ENCODE measurements at regions not wholly inside any gene's neighbourhood (a gene's known extent, or its start where the extent isn't known, plus 50 kb on each side); places are given as distances from the start of the nearest gene placed in this dataset.

DNA sequence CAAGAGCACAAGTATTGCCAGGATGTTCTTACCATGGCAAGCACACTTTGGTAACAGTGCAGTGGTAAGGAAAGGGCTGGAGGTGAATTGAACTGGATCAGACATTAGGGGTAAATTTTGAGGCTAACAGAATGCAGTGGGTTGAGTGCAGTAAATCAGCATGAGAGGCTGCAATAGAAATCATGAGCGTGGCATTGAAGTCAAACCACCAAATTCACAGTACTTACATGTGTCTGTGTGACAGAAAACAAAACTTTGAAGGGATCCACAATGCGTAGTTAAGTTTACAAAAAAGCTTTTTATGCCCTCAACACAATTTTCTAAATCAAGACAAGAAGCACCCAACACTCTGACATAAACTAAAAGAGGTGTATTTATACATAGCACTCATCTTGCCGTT lies 428.0 kb upstream of the ARHGEF26 start:
- no peak overlapping the region for H3K27ac Mint-ChIP-seq
- H3K4me1 Mint-ChIP-seq (ENCODE audit: low read depth), result no peaks in the 10 kb centered on the region
- no peak for DNase-seq
- peaks cover 11% of the 10 kb centered on the region; the same call in 1 of the 2 replicates for H3K9me3 Mint-ChIP-seq
- no peak overlapping the region for H3K4me3 Mint-ChIP-seq
- H3K27me3 Mint-ChIP-seq (ENCODE audit: insufficient read depth), result no peaks in the 10 kb centered on the region
- TF ChIP-seq, protein P1, sequence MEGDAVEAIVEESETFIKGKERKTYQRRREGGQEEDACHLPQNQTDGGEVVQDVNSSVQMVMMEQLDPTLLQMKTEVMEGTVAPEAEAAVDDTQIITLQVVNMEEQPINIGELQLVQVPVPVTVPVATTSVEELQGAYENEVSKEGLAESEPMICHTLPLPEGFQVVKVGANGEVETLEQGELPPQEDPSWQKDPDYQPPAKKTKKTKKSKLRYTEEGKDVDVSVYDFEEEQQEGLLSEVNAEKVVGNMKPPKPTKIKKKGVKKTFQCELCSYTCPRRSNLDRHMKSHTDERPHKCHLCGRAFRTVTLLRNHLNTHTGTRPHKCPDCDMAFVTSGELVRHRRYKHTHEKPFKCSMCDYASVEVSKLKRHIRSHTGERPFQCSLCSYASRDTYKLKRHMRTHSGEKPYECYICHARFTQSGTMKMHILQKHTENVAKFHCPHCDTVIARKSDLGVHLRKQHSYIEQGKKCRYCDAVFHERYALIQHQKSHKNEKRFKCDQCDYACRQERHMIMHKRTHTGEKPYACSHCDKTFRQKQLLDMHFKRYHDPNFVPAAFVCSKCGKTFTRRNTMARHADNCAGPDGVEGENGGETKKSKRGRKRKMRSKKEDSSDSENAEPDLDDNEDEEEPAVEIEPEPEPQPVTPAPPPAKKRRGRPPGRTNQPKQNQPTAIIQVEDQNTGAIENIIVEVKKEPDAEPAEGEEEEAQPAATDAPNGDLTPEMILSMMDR (IDR thresholded peaks at IDR 0.05), result no peak
- H3K36me3 Mint-ChIP-seq (ENCODE audit: low read depth), result no peaks in the 10 kb centered on the region

DNA sequence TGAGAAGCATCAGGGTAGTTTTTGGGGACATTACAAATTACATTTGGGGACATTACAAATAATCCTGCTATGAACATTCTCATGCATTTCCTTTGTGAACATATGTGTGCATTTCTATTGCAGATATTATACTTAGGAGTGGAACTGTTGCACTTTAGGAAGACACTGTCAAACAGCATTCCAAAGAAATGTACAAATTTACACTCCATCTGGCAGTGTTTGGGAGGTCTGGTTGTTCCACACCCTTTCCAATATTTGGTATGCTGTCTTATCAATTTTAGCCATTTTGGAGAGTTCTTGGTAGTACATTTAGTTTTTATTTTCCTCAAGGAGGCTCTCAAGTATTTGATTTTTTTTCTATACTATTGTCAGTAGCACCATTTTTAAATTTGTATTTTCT lies 419.1 kb upstream of the ARHGEF26 start:
- Mint-ChIP-seq H3K36me3 (ENCODE audit: low read depth) (no peaks in the 10 kb centered on the region), H3K4me1 (ENCODE audit: low read depth) (no peaks in the 10 kb centered on the region), H3K4me3 (no peak overlapping the region), H3K27me3 (ENCODE audit: insufficient read depth) (no peaks in the 10 kb centered on the region), H3K27ac (no peak overlapping the region), H3K9me3 (peaks cover 28% of the 10 kb centered on the region)
- no peak for DNase-seq
- TF ChIP-seq, protein P1 (IDR thresholded peaks at IDR 0.05), result no peak

DNA sequence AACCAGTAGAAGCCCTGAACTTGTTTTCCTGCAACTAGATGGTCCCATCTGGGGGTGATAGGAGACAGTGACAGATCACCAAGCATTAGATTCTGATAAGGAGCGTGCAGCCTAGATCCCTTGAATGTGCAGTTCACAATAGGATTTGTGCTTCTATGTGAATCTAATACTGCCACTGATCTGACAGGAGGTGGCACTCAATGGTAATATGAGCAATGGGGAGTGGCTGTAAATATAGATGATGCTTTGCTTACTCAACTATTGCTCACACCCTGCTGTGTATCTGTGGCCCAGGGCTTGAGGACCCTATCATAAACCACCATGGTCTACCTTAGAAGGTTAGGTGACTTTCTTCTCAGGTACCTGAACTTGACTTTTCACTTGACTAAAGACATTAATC lies 417.1 kb upstream of the ARHGEF26 start:
- Mint-ChIP-seq H3K4me3 (no peak overlapping the region), H3K27me3 (ENCODE audit: insufficient read depth) (no peaks in the 10 kb centered on the region), H3K27ac (no peak overlapping the region), H3K4me1 (ENCODE audit: low read depth) (no peaks in the 10 kb centered on the region), H3K9me3 (peaks cover 24% of the 10 kb centered on the region), H3K36me3 (ENCODE audit: low read depth) (no peaks in the 10 kb centered on the region)
- DNase-seq, result no peak
- TF ChIP-seq, protein P1 (IDR thresholded peaks at IDR 0.05), result no peak

DNA sequence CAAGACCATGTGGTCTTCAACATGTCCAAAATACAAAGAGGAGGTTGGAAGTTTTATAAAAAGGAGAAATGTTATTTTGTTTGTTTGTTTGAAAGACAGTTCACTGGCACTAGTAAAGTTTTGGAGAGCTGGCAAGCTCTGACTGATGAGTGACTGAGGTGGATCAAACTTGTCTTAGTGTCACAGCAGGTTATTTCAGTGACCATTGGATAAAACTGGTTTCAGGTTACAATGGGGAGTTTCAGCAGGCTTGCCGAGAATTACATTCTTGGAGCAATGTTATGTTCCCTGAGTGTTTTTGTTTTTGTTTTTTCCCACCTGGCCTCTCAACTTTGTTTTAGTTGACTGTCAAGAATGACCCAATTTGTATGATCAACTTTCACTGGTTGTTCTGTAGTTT lies 414.5 kb upstream of the ARHGEF26 start:
- TF ChIP-seq, protein P1 (IDR thresholded peaks at IDR 0.05), result no peak
- Mint-ChIP-seq H3K36me3 (ENCODE audit: low read depth) (no peaks in the 10 kb centered on the region), H3K9me3 (peaks cover 22% of the 10 kb centered on the region), H3K4me3 (no peak overlapping the region), H3K27ac (no peak overlapping the region), H3K27me3 (ENCODE audit: insufficient read depth) (no peaks in the 10 kb centered on the region), H3K4me1 (ENCODE audit: low read depth) (no peaks in the 10 kb centered on the region)
- no peak for DNase-seq

DNA sequence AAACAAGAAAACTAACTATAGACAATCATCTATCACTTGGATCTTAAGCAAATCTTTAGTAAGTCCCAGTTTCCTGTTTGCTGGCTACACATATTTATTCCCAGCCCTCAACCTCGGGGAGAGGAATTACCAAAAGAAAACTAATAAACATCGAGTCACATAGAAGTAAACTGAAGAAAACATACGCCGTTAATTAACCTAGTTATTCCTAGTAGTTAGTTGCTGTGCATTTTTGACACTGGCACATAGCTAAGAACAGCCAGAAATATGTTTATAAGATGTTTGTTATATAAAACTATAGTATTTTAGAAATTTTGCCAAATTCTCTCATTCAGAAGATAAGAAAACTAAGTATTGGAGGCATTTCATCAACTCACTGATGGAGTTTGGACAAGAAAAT lies 407.2 kb upstream of the ARHGEF26 start:
- Mint-ChIP-seq H3K4me3 (no peak overlapping the region), H3K27me3 (ENCODE audit: insufficient read depth) (no peaks in the 10 kb centered on the region), H3K9me3 (peaks cover 24% of the 10 kb centered on the region), H3K27ac (no peak overlapping the region), H3K4me1 (ENCODE audit: low read depth) (no peaks in the 10 kb centered on the region), H3K36me3 (ENCODE audit: low read depth) (no peaks in the 10 kb centered on the region)
- no peak for DNase-seq
- TF ChIP-seq, protein P1 (IDR thresholded peaks at IDR 0.05), result no peak
